ENCODE measurements at regions not wholly inside any gene's neighbourhood (a gene's known extent, or its start where the extent isn't known, plus 50 kb on each side); places are given as distances from the start of the nearest gene placed in this dataset.

DNA sequence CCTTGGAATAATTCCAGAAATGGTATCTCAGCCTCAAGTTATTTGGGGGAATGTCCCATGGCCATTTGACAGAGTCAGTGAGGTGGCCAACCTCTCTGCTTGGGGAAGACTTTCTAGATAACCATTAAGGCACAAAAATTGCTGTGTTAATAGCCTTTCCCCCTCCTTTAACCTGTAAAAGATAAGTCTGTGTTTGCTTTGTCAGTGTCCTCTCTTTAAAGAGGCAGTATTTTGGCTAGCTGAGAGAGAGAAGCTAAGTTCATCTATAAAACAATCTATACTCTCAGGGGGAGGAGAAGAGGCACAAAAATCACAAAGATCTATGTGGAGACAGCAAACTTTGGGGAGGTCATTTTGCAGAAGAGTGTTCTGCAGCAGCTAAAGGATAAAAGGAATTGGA is 72.1 kb downstream of the PLCE1 start:
- no peak for TF ChIP-seq ZNF792 (tag by site-specific recombination; IDR thresholded peaks at IDR 0.05)
- TF ChIP-seq TRIM28 (IDR thresholded peaks at IDR 0.05; ENCODE audit: borderline replicate concordance, low read length): no peak
- no peak for TF ChIP-seq YY1 (tag by site-specific recombination; IDR thresholded peaks at IDR 0.05)
- TF ChIP-seq ZNF658 (tag by site-specific recombination; IDR thresholded peaks at IDR 0.05): no peak
- TF ChIP-seq KLF1 (tag by site-specific recombination; IDR thresholded peaks at IDR 0.05): no peak

All from HEK293 (cell line).